ENCODE measurements at regions not wholly inside any gene's neighbourhood (a gene's known extent, or its start where the extent isn't known, plus 50 kb on each side); places are given as distances from the start of the nearest gene placed in this dataset.

- in situ Hi-C loops (cut with MboI), result no loop called here
- Histone ChIP-seq H2AFZ (no peak overlapping the region), H3K9me3 (ENCODE audit: low read depth) (no peaks in the 10 kb centered on the region), H3K36me3 (ENCODE audit: low read depth) (no peaks in the 10 kb centered on the region), H3K4me2 (ENCODE audit: unreplicated experiment) (no peak overlapping the region), H3K9me2 (ENCODE audit: insufficient read depth) (no peaks in the 10 kb centered on the region), H3K79me2 (ENCODE audit: insufficient read depth) (no peaks in the 10 kb centered on the region), H4K20me1 (ENCODE audit: insufficient read depth) (no peaks in the 10 kb centered on the region), H3K27me3 (replicated peaks; ENCODE audit: insufficient read depth) (no peaks in the 10 kb centered on the region), H3K4me1 (ENCODE audit: insufficient read depth) (no peaks in the 10 kb centered on the region), H3K4me3 (no peak overlapping the region), H3K27ac (no peak overlapping the region), H3K9ac (no peak overlapping the region), H3F3A (ENCODE audit: insufficient read depth) (no peaks in the 10 kb centered on the region)
- 29 to 41% methylated on average over 8 of the region's 8 CpGs for WGBS, 2 experiments (ENCODE audit: low coverage in 1 of 2, low lambda C conversion rate in 2 of 2, missing lambda C conversion rate in 2 of 2)
- no peak for DNase-seq
- TF ChIP-seq EZH2phosphoT487 (IDR thresholded peaks at IDR 0.05; ENCODE audit: insufficient read depth, low read depth) (no peak), EZH2 (IDR thresholded peaks at IDR 0.05; ENCODE audit: insufficient read depth, poor library complexity, severe bottlenecking) (no peak)
These were observed 965.3 kb downstream of the AACS start for GRCh38 chr12:126030573-126030972.

GRCh38 chr12:126033751-126034150, 968.5 kb downstream of the AACS start:
- Histone ChIP-seq H3K9ac (no peak overlapping the region), H3K9me3 (ENCODE audit: low read depth) (no peaks in the 10 kb centered on the region), H2AFZ (no peak overlapping the region), H3K4me3 (no peak overlapping the region), H3K27ac (no peak overlapping the region), H3K27me3 (replicated peaks; ENCODE audit: insufficient read depth) (no peaks in the 10 kb centered on the region), H3K4me2 (ENCODE audit: unreplicated experiment) (no peak overlapping the region), H3K9me2 (ENCODE audit: insufficient read depth) (no peaks in the 10 kb centered on the region), H3K36me3 (ENCODE audit: low read depth) (no peaks in the 10 kb centered on the region), H4K20me1 (ENCODE audit: insufficient read depth) (no peaks in the 10 kb centered on the region), H3K4me1 (ENCODE audit: insufficient read depth) (no peaks in the 10 kb centered on the region), H3F3A (ENCODE audit: insufficient read depth) (no peaks in the 10 kb centered on the region), H3K79me2 (ENCODE audit: insufficient read depth) (no peaks in the 10 kb centered on the region)
- DNase-seq, result no peak
- TF ChIP-seq EZH2phosphoT487 (IDR thresholded peaks at IDR 0.05; ENCODE audit: insufficient read depth, low read depth), result no peak
- whole genome bisulfite sequencing, 2 experiments (ENCODE audit: low coverage in 1 of 2, low lambda C conversion rate in 2 of 2, missing lambda C conversion rate in 2 of 2), result 39 to 44% methylated on average over 3 of the region's 3 CpGs
- in situ Hi-C loops (cut with MboI), result no loop called here

- Histone ChIP-seq H3K27ac (no peak overlapping the region), H3K36me3 (ENCODE audit: low read depth) (no peaks in the 10 kb centered on the region), H4K20me1 (ENCODE audit: insufficient read depth) (no peaks in the 10 kb centered on the region), H2AFZ (no peak overlapping the region), H3K4me2 (ENCODE audit: unreplicated experiment) (no peak overlapping the region), H3F3A (ENCODE audit: insufficient read depth) (no peaks in the 10 kb centered on the region), H3K27me3 (replicated peaks; ENCODE audit: insufficient read depth) (no peaks in the 10 kb centered on the region), H3K4me1 (ENCODE audit: insufficient read depth) (no peaks in the 10 kb centered on the region), H3K9me2 (ENCODE audit: insufficient read depth) (no peaks in the 10 kb centered on the region), H3K9ac (no peak overlapping the region), H3K9me3 (ENCODE audit: low read depth) (no peaks in the 10 kb centered on the region), H3K79me2 (ENCODE audit: insufficient read depth) (no peaks in the 10 kb centered on the region), H3K4me3 (no peak overlapping the region)
- no peak for TF ChIP-seq EZH2phosphoT487 (IDR thresholded peaks at IDR 0.05; ENCODE audit: insufficient read depth, low read depth)
- TF ChIP-seq EZH2 (IDR thresholded peaks at IDR 0.05; ENCODE audit: insufficient read depth, poor library complexity, severe bottlenecking), result no peak
- DNase-seq, result no peak
- in situ Hi-C loops (cut with MboI), result no loop called here
These were observed 971.1 kb downstream of the AACS start for GRCh38 chr12:126036348-126036747.

GRCh38 chr12:126038434-126038833, 973.2 kb downstream of the AACS start:
- no peak overlapping the region for H3K27ac ChIP-seq
- H2AFZ ChIP-seq, result no peak overlapping the region
- H3K4me3 ChIP-seq, result no peak overlapping the region
- no peaks in the 10 kb centered on the region for H3K36me3 ChIP-seq (ENCODE audit: low read depth)
- DNase-seq, result no peak
- H3K79me2 ChIP-seq (ENCODE audit: insufficient read depth), result no peaks in the 10 kb centered on the region
- no peaks in the 10 kb centered on the region for H3F3A ChIP-seq (ENCODE audit: insufficient read depth)
- no peaks in the 10 kb centered on the region for H3K27me3 ChIP-seq (replicated peaks; ENCODE audit: insufficient read depth)
- in situ Hi-C loops (cut with MboI), result no loop called here
- H4K20me1 ChIP-seq (ENCODE audit: insufficient read depth), result no peaks in the 10 kb centered on the region
- no peaks in the 10 kb centered on the region for H3K4me1 ChIP-seq (ENCODE audit: insufficient read depth)
- H3K4me2 ChIP-seq (ENCODE audit: unreplicated experiment), result no peak overlapping the region
- H3K9ac ChIP-seq, result no peak overlapping the region
- no peaks in the 10 kb centered on the region for H3K9me3 ChIP-seq (ENCODE audit: low read depth)
- whole genome bisulfite sequencing, 2 experiments (ENCODE audit: low coverage in 1 of 2, low lambda C conversion rate in 2 of 2, missing lambda C conversion rate in 2 of 2), result 0% methylated on average over 1 of the region's 1 CpG
- no peaks in the 10 kb centered on the region for H3K9me2 ChIP-seq (ENCODE audit: insufficient read depth)
- no peak for TF ChIP-seq EZH2 (IDR thresholded peaks at IDR 0.05; ENCODE audit: insufficient read depth, poor library complexity, severe bottlenecking)
- TF ChIP-seq EZH2phosphoT487 (IDR thresholded peaks at IDR 0.05; ENCODE audit: insufficient read depth, low read depth), result no peak

GRCh38 chr12:126040307-126040706, 975.1 kb downstream of the AACS start:
- H3K36me3 ChIP-seq (ENCODE audit: low read depth), result no peaks in the 10 kb centered on the region
- no peak overlapping the region for H2AFZ ChIP-seq
- no peaks in the 10 kb centered on the region for H3K27me3 ChIP-seq (replicated peaks; ENCODE audit: insufficient read depth)
- no peak overlapping the region for H3K4me3 ChIP-seq
- DNase-seq, result no peak
- H3K4me2 ChIP-seq (ENCODE audit: unreplicated experiment), result no peak overlapping the region
- no peaks in the 10 kb centered on the region for H3K4me1 ChIP-seq (ENCODE audit: insufficient read depth)
- H3K27ac ChIP-seq, result no peak overlapping the region
- no peaks in the 10 kb centered on the region for H3K9me3 ChIP-seq (ENCODE audit: low read depth)
- H4K20me1 ChIP-seq (ENCODE audit: insufficient read depth), result no peaks in the 10 kb centered on the region
- no peaks in the 10 kb centered on the region for H3K79me2 ChIP-seq (ENCODE audit: insufficient read depth)
- WGBS, 2 experiments (ENCODE audit: low coverage in 1 of 2, low lambda C conversion rate in 2 of 2, missing lambda C conversion rate in 2 of 2), result 12 to 16% methylated on average over 5 of the region's 5 CpGs
- no peak for TF ChIP-seq EZH2phosphoT487 (IDR thresholded peaks at IDR 0.05; ENCODE audit: insufficient read depth, low read depth)
- no peak for TF ChIP-seq EZH2 (IDR thresholded peaks at IDR 0.05; ENCODE audit: insufficient read depth, poor library complexity, severe bottlenecking)
- H3K9ac ChIP-seq, result no peak overlapping the region
- no peaks in the 10 kb centered on the region for H3K9me2 ChIP-seq (ENCODE audit: insufficient read depth)
- H3F3A ChIP-seq (ENCODE audit: insufficient read depth), result no peaks in the 10 kb centered on the region
- in situ Hi-C loops (cut with MboI), result no loop called here

All from GM23248 (cell line).